Fibroblast of skin of scalp (primary cell): ENCODE measurements at regions not wholly inside any gene's neighbourhood (a gene's known extent, or its start where the extent isn't known, plus 50 kb on each side); places are given as distances from the start of the nearest gene placed in this dataset.

Source experiments
- DNase-seq: peaks from one replicate; pipeline ENCODE4 v3.0.0-alpha.2; 2013

- no peak for DNase-seq
Measured at GRCh38 chr14:71511152-71511551, 421.1 kb upstream of the RGS6 start.

GRCh38 chr14:71514941-71515919 is 417.0 kb upstream of the RGS6 start:
- no peak for DNase-seq

- DNase-seq = no peak
Measured at GRCh38 chr14:71521238-71522135, 410.7 kb upstream of the RGS6 start.

GRCh38 chr14:71523630-71524319 is 408.5 kb upstream of the RGS6 start:
- DNase-seq = peak; percentile 67

- DNase-seq = no peak
Measured at GRCh38 chr14:71524320-71524982, 407.8 kb upstream of the RGS6 start.

GRCh38 chr14:71525663-71526221 is 406.5 kb upstream of the RGS6 start:
- no peak for DNase-seq

GRCh38 chr14:71526388-71526787 is 405.8 kb upstream of the RGS6 start:
- no peak for DNase-seq

- no peak for DNase-seq
Measured at GRCh38 chr14:71527838-71528237, 404.4 kb upstream of the RGS6 start.

GRCh38 chr14:71529848-71530247 is 402.4 kb upstream of the RGS6 start:
- no peak for DNase-seq

- DNase-seq = peak; percentile 84
Measured at GRCh38 chr14:71532344-71532743, 399.9 kb upstream of the RGS6 start.

GRCh38 chr14:71532790-71533189 is 399.4 kb upstream of the RGS6 start:
- no peak for DNase-seq

- DNase-seq = peak; percentile 65
Measured at GRCh38 chr14:71533390-71533789, 398.8 kb upstream of the RGS6 start.

- no peak for DNase-seq
Measured at GRCh38 chr14:71533800-71534199, 398.4 kb upstream of the RGS6 start.

- no peak for DNase-seq
Measured at GRCh38 chr14:71534506-71534905, 397.7 kb upstream of the RGS6 start.

- no peak for DNase-seq
Measured at GRCh38 chr14:71536015-71536740, 396.1 kb upstream of the RGS6 start.

GRCh38 chr14:71536927-71537772 is 395.1 kb upstream of the RGS6 start:
- DNase-seq = no peak

- no peak for DNase-seq
Measured at GRCh38 chr14:71538288-71538687, 393.9 kb upstream of the RGS6 start.

GRCh38 chr14:71538938-71539649 is 393.1 kb upstream of the RGS6 start:
- DNase-seq = peak; percentile 76

- DNase-seq = peak; percentile 37
Measured at GRCh38 chr14:71539650-71540285, 392.5 kb upstream of the RGS6 start.
